ENCODE measurements at regions not wholly inside any gene's neighbourhood (a gene's known extent, or its start where the extent isn't known, plus 50 kb on each side); places are given as distances from the start of the nearest gene placed in this dataset.

- TF ChIP-seq ZFP3 (CRISPR knock-in tag; IDR thresholded peaks at IDR 0.05): no peak
- no peak for TF ChIP-seq POU6F1 (CRISPR knock-in tag; IDR thresholded peaks at IDR 0.05; ENCODE audit: borderline replicate concordance, low read depth)
- TF ChIP-seq GLIS3 (CRISPR knock-in tag; IDR thresholded peaks at IDR 0.05): no peak
Observed at GRCh38 chr3:14258906-14259904, 80.6 kb downstream of the LSM3 start.

Data from SK-N-SH treated with all-trans-retinoic acid at 6 μM for 48 hours (cell line).